OCI-LY7 (cell line): ENCODE measurements at regions not wholly inside any gene's neighbourhood (a gene's known extent, or its start where the extent isn't known, plus 50 kb on each side); places are given as distances from the start of the nearest gene placed in this dataset.

Experiments
- CTCF ChIP-seq: fragments of 200-600 bp; sonication (generic); conservative IDR thresholded peaks from 2 replicates; pipeline ENCODE4 v1.5.1; 2014; ENCODE audit warnings: mild to moderate bottlenecking, antibody characterized with exemption, low read length, moderate library complexity, mixed read lengths
- EZH2phosphoT487 ChIP-seq: fragments of 200-600 bp; sonication (generic); IDR thresholded peaks from 2 replicates; pipeline ENCODE4 v1.6.1; 2018; ENCODE audit warnings: low read depth, borderline replicate concordance, mild to moderate bottlenecking, mixed run types, antibody characterized with exemption, low read length, moderate library complexity, mixed read lengths

GRCh38 chr1:82777240-82777639 lies 976.5 kb downstream of the ADGRL2 start:
- no peak for TF ChIP-seq CTCF
- TF ChIP-seq EZH2phosphoT487: no peak
